ENCODE measurements at regions not wholly inside any gene's neighbourhood (a gene's known extent, or its start where the extent isn't known, plus 50 kb on each side); places are given as distances from the start of the nearest gene placed in this dataset.

- no peak for TF ChIP-seq CTCF (IDR thresholded peaks at IDR 0.05)
- DNase-seq (no peak), ATAC-seq (no peak)
- intact Hi-C loops (cut with DNase I), result no loop called here
- H3K27ac ChIP-seq, result no peak overlapping the region
- WGBS, 3 donors, result 51 to 68% (median 56%) methylated on average over 17 of the region's 17 CpGs
- no peaks in the 10 kb centered on the region for H3K4me1 ChIP-seq
- H3K27me3 ChIP-seq (ENCODE audit: insufficient read depth in 3 of 3, low read length in 2 of 3), result no peaks in the 10 kb centered on the region
- H3K9me3 ChIP-seq, result no peaks in the 10 kb centered on the region
- no peak overlapping the region for H3K4me3 ChIP-seq
- H3K36me3 ChIP-seq (ENCODE audit: insufficient read depth in 1 of 2, low read depth in 1 of 2), result no peaks in the 10 kb centered on the region
Measured at GRCh38 chr2:236781933-236782816, 212.6 kb downstream of the ACKR3 start.

- H3K27me3 ChIP-seq (ENCODE audit: insufficient read depth in 3 of 3, low read length in 2 of 3), result no peaks in the 10 kb centered on the region
- no peak overlapping the region for H3K27ac ChIP-seq
- intact Hi-C loops (cut with DNase I), result no loop called here
- H3K4me1 ChIP-seq, result no peaks in the 10 kb centered on the region
- H3K36me3 ChIP-seq (ENCODE audit: insufficient read depth in 1 of 2, low read depth in 1 of 2), result no peaks in the 10 kb centered on the region
- H3K4me3 ChIP-seq, result no peak overlapping the region
- H3K9me3 ChIP-seq, result no peaks in the 10 kb centered on the region
- WGBS, 3 donors, result 61 to 78% (median 74%) methylated on average over 5 of the region's 5 CpGs
- TF ChIP-seq CTCF (IDR thresholded peaks at IDR 0.05), result no peak
- no peak for DNase-seq
- ATAC-seq, result no peak
Measured at GRCh38 chr2:236782938-236783337, 213.3 kb downstream of the ACKR3 start.

GRCh38 chr2:236783417-236784020 lies 213.9 kb downstream of the ACKR3 start:
- Histone ChIP-seq H3K27ac (no peak overlapping the region), H3K27me3 (ENCODE audit: insufficient read depth in 3 of 3, low read length in 2 of 3) (no peaks in the 10 kb centered on the region), H3K36me3 (ENCODE audit: insufficient read depth in 1 of 2, low read depth in 1 of 2) (no peaks in the 10 kb centered on the region), H3K4me3 (no peak overlapping the region), H3K9me3 (no peaks in the 10 kb centered on the region), H3K4me1 (no peaks in the 10 kb centered on the region)
- WGBS, 3 donors, result 78 to 87% (median 78%) methylated on average over 6 of the region's 6 CpGs
- intact Hi-C loops (cut with DNase I), result no loop called here
- DNase-seq, result no peak
- ATAC-seq, result peak in 1 of 4 donors; percentile 28
- no peak for TF ChIP-seq CTCF (IDR thresholded peaks at IDR 0.05)

- H3K36me3 ChIP-seq (ENCODE audit: insufficient read depth in 1 of 2, low read depth in 1 of 2), result no peaks in the 10 kb centered on the region
- WGBS, 3 donors, result 85 to 89% (median 87%) methylated on average over 6 of the region's 6 CpGs
- no peaks in the 10 kb centered on the region for H3K4me1 ChIP-seq
- intact Hi-C loops (cut with DNase I), result no loop called here
- no peak for ATAC-seq
- H3K9me3 ChIP-seq, result no peaks in the 10 kb centered on the region
- no peak overlapping the region for H3K4me3 ChIP-seq
- DNase-seq, result no peak
- H3K27me3 ChIP-seq (ENCODE audit: insufficient read depth in 3 of 3, low read length in 2 of 3), result no peaks in the 10 kb centered on the region
- no peak for TF ChIP-seq CTCF (IDR thresholded peaks at IDR 0.05)
- no peak overlapping the region for H3K27ac ChIP-seq
Measured at GRCh38 chr2:236785611-236786057, 216.0 kb downstream of the ACKR3 start.

All from psoas muscle (tissue), 7 donors.